ENCODE measurements at regions not wholly inside any gene's neighbourhood (a gene's known extent, or its start where the extent isn't known, plus 50 kb on each side); places are given as distances from the start of the nearest gene placed in this dataset.

DNA sequence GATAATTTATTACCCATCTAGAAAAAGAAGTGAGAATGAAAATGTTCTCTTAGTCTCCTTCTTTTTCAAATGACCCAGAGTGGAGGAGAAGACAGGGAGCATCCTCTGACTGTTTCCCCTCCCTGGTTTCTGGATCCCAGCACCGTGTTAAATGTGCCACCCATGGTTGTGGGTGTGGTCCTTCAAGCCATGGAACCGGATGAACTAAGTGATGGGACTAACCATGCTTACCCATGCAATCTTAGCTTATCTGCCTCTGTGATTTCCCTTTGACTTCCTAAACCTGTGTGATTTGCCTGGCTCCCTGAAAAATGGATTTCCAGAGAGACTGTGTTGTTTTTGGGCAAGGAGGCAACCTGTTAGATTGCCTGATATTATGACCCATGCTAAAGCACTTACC, 437.1 kb downstream of the MAGEB5 start:
- DNase-seq (ENCODE audit: extremely low read depth, insufficient read length): no peak
- no peaks in the 10 kb centered on the region for H3K27me3 ChIP-seq (replicated peaks; ENCODE audit: control insufficient read depth, insufficient read depth, low read length)
- H3K4me3 ChIP-seq (replicated peaks; ENCODE audit: low read depth, low read length): no peak overlapping the region
- H3K36me3 ChIP-seq (ENCODE audit: control insufficient read depth, insufficient read depth, low read length): no peaks in the 10 kb centered on the region
- TF ChIP-seq, protein P1, sequence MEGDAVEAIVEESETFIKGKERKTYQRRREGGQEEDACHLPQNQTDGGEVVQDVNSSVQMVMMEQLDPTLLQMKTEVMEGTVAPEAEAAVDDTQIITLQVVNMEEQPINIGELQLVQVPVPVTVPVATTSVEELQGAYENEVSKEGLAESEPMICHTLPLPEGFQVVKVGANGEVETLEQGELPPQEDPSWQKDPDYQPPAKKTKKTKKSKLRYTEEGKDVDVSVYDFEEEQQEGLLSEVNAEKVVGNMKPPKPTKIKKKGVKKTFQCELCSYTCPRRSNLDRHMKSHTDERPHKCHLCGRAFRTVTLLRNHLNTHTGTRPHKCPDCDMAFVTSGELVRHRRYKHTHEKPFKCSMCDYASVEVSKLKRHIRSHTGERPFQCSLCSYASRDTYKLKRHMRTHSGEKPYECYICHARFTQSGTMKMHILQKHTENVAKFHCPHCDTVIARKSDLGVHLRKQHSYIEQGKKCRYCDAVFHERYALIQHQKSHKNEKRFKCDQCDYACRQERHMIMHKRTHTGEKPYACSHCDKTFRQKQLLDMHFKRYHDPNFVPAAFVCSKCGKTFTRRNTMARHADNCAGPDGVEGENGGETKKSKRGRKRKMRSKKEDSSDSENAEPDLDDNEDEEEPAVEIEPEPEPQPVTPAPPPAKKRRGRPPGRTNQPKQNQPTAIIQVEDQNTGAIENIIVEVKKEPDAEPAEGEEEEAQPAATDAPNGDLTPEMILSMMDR (IDR thresholded peaks at IDR 0.05; ENCODE audit: insufficient read depth, low read length, poor library complexity, severe bottlenecking): no peak

DNA sequence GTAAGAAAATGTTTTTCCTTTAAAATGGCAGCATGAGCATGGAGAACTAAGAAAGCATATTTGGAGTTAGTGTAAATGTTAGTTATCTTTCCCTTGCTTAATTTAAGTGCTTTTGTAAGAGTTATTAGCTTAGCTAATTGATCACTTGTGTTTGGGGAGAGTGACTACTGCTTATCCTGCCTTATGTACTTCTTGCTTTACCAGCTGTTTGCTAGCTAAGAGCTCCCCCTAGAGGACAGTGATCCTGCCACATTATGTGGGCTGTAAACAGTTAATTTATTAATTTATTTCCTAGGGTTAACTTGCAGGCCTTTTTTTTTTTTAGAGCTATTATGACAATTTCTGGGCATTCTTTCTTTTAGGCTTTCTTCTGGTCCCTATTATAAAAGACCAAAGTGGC, 435.8 kb downstream of the MAGEB5 start:
- TF ChIP-seq, protein P1 (IDR thresholded peaks at IDR 0.05; ENCODE audit: insufficient read depth, low read length, poor library complexity, severe bottlenecking): peak; percentile 38
- no peak for DNase-seq (ENCODE audit: extremely low read depth, insufficient read length)

GRCh38 chrX:26649534-26649933, 433.6 kb downstream of the MAGEB5 start:
- TF ChIP-seq, protein P1 (IDR thresholded peaks at IDR 0.05; ENCODE audit: insufficient read depth, low read length, poor library complexity, severe bottlenecking): peak; percentile 65
- Histone ChIP-seq H3K36me3 (ENCODE audit: control insufficient read depth, insufficient read depth, low read length) (no peaks in the 10 kb centered on the region), H3K4me3 (replicated peaks; ENCODE audit: low read depth, low read length) (no peak overlapping the region), H3K27me3 (replicated peaks; ENCODE audit: control insufficient read depth, insufficient read depth, low read length) (no peaks in the 10 kb centered on the region)
- DNase-seq (ENCODE audit: extremely low read depth, insufficient read length): no peak

More for the DNA sequence above, 435.8 kb downstream of the MAGEB5 start:
- H3K4me3 ChIP-seq (replicated peaks; ENCODE audit: low read depth, low read length): no peak overlapping the region
- H3K27me3 ChIP-seq (replicated peaks; ENCODE audit: control insufficient read depth, insufficient read depth, low read length): no peaks in the 10 kb centered on the region
- H3K36me3 ChIP-seq (ENCODE audit: control insufficient read depth, insufficient read depth, low read length): no peaks in the 10 kb centered on the region

GRCh38 chrX:26631385-26631784, 415.4 kb downstream of the MAGEB5 start:
- no peak for DNase-seq (ENCODE audit: extremely low read depth, insufficient read length)
- TF ChIP-seq, protein P1 (IDR thresholded peaks at IDR 0.05; ENCODE audit: insufficient read depth, low read length, poor library complexity, severe bottlenecking): no peak
- H3K27me3 ChIP-seq (replicated peaks; ENCODE audit: control insufficient read depth, insufficient read depth, low read length): no peaks in the 10 kb centered on the region
- H3K36me3 ChIP-seq (ENCODE audit: control insufficient read depth, insufficient read depth, low read length): no peaks in the 10 kb centered on the region
- H3K4me3 ChIP-seq (replicated peaks; ENCODE audit: low read depth, low read length): no peak overlapping the region

- DNase-seq (ENCODE audit: extremely low read depth, insufficient read length): no peak
- TF ChIP-seq, protein P1 (IDR thresholded peaks at IDR 0.05; ENCODE audit: insufficient read depth, low read length, poor library complexity, severe bottlenecking): no peak
- H3K4me3 ChIP-seq (replicated peaks; ENCODE audit: low read depth, low read length): no peak overlapping the region
- H3K36me3 ChIP-seq (ENCODE audit: control insufficient read depth, insufficient read depth, low read length): no peaks in the 10 kb centered on the region
- no peaks in the 10 kb centered on the region for H3K27me3 ChIP-seq (replicated peaks; ENCODE audit: control insufficient read depth, insufficient read depth, low read length)
These were observed 398.0 kb downstream of the MAGEB5 start for GRCh38 chrX:26613956-26614355.

DNA sequence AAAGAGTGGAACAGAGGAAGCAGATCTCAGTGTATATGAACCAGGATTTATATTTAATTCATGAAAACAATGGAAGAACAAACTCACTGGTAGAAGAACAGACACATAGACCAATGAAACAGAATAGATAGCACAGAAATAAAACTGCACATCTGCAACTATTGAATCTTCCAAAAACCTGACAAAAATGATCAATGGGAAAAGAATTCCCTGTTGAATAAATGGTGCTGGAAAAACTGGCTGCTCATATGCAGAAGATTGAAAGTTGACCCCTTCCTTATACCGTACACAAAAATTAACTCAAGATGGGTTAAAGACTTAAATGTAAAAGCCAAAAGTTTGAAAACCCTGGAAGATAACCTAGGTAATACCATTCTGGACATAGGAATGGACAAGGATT, 391.0 kb downstream of the MAGEB5 start:
- no peak for DNase-seq (ENCODE audit: extremely low read depth, insufficient read length)
- TF ChIP-seq, protein P1 (IDR thresholded peaks at IDR 0.05; ENCODE audit: insufficient read depth, low read length, poor library complexity, severe bottlenecking): no peak
- Histone ChIP-seq H3K27me3 (replicated peaks; ENCODE audit: control insufficient read depth, insufficient read depth, low read length) (no peaks in the 10 kb centered on the region), H3K4me3 (replicated peaks; ENCODE audit: low read depth, low read length) (no peak overlapping the region), H3K36me3 (ENCODE audit: control insufficient read depth, insufficient read depth, low read length) (no peaks in the 10 kb centered on the region)
